HG02642 (cell line): ENCODE measurements at regions not wholly inside any gene's neighbourhood (a gene's known extent, or its start where the extent isn't known, plus 50 kb on each side); places are given as distances from the start of the nearest gene placed in this dataset.
A peak's percentile ranks its signal among the peaks of the same experiment; 100 is the strongest.

Experiments
- ATAC-seq: cut with Tn5 transposase; IDR thresholded peaks from one replicate; pipeline ENCODE4 v1.9.1; 2021; ENCODE audit warnings: mild to moderate bottlenecking; ENCODE audit not compliant: unreplicated experiment, poor library complexity

DNA sequence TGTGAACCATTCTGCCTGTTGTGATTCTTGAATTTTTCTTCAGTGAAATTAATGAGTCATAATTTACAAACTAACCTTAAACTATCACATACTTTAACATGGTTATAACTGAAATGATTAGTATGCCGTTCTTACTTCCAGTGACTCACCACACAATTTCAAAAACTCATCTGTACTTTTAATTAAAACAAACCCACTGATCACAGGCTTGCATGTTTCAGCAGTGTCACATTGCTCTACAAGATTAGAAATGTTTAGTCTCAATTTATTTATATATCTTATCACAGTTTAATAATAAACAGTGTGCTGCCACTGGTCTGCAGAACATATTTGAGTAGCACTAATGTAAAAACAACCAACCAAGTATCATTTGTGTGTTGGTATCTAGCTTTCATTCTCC lies 2227.9 kb upstream of the PCDH20 start:
- ATAC-seq = no peak

DNA sequence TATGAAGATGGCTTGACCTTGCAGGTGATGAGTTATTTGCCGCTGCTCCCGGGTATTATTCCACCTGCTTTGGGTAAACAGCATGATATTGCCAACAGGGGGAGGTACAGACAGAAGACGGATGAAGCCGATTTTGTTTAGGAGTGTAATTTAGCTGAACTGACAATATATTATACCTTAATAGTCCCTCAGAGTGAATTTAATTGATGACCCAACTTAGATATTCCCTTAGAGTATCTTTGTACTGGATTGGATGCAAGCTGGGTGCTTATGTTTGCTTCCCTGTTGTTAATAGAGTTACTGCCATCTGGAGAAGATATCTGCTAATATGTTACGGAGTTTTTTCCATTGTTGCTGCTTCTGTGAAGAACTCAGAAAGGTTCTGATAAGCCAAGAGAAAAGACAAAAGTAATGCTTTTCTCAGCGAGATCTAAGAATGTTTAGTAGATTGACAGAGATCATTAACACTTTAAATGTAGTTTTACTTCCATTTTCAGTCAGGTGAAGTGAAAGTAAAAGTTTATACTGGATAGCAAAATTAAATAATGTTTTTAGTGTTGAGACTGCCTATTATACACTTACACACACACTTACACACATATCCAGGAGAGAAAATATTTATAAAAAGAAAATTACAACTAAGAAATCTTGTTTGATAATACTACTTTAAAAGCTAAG lies 2220.8 kb upstream of the PCDH20 start:
- ATAC-seq = peak; percentile 63

DNA sequence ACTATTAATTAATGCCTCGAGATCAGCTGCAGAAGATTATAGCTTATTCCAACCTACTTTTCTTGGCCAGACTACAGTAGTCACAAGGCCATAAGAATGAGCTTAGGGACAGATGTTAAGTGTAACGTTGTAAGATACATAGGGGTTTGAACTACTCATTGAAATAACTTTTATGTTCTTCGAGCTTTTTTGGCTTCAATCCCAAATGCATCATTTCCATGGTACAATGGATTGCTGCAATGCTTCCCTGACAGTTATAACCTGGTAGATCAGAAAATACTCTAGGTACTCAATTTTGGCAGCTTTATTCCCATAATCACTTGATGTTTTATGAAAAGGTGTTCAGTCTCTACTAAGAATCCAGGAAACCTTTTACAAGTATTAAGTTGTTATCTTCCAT lies 2216.7 kb upstream of the PCDH20 start:
- no peak for ATAC-seq

GRCh38 chr13:63631006-63631405 lies 2215.4 kb upstream of the PCDH20 start:
- no peak for ATAC-seq

DNA sequence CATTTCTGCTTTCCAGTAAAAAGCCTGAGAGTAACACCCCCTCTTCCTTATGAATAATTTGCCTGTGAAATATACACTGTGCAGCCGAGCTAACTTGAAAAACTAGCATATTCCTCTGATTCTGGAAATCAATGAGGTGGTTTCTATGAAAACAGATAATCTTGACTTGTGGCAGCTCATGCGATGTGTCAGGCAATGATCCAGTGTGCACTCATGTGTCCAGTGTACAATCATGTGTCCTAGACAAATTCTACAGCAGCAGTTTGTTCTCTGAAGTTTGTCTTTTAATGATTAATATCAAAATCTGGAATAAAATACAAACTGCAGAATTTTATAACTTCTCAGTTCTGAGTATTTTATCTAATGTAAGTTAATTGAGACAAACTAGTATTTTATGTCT lies 2213.9 kb upstream of the PCDH20 start:
- ATAC-seq = no peak

DNA sequence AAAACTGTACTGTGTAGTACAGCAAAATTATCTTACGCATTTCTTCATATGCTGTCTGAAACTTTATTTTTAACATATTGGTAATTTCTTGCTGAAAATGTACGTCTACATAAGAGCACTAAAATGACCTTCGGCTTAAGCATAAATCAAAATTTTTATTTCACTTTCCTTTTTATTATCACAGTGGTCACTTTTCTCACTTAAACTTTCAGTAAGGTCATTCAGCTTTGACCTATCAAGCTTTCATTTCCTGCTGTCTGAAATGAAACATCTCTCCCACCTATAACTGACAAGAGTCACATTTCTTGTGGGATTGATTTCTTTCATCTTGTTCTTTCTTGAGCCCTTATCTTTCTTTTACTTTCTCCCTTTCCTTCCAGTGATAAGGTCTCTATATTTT lies 2212.7 kb upstream of the PCDH20 start:
- ATAC-seq = no peak

DNA sequence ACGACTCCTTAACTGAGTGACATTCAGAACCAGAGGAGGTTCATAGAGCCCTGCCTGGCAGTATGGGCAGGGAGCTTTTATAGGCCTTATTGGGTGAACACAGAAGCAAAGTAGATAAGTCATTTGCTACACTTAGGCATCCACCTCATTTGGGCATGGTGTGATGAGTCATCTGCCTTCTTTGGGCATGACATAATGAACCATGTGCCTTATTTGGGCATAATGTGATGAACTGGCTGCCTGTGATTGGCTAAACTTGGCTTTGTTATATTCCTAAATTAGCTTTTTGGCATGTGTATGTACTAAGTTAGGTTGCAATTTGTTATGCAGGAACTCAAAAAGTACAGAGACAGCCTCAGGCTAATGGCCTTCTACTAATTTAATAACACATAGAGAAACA lies 2210.2 kb upstream of the PCDH20 start:
- no peak for ATAC-seq

DNA sequence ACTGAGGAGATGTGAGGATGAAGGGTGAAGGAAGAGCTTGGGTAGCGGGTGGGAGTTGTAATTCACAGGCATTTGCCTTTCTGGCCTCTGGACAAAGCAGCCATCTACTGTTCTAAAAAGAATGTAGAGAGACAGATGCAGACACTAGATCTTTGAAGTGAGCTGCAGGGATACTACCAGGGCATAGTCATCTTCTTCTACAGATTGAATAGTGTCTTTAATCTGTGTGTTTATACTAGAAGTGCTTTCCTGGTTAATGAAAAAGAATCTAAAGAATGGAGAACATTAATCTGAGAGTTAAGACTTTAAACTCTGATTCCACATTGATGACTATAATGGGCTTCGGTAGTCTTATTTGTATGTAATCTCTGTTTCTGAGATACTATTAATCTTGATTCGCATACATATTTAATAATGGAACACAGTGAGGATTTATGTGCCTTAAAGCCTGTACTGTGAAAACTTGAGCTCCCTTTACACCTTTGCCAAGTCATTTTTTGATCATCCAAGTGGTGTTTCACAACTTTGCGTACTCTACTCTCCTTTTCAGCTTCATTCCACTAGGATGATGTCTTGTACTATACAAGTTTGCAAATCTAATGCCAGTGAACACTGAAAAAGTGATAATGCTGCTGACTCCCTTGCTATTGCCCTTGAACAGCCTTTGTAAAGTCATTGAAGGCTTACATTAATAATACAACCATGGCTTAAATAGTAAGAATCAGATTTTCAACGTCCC lies 2199.4 kb upstream of the PCDH20 start:
- ATAC-seq = no peak

DNA sequence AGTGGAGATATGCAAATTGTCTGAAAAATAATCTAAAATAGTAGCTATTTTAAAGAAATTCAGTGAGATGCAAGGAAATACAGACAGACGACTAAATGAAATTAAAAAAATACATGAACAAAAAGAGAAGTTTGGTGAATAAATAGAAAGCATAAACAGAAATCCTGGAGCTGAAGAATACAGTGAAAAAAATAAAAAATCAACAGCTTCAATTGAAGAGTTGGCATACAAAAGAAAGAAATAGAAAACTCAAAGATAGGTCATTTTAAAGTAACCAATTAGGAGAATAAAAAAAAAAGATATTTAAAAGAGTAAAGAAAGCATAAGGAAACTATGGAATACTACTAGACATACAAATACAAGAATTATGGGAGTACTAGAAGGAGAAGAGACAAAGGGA lies 2191.5 kb upstream of the PCDH20 start:
- ATAC-seq = no peak

GRCh38 chr13:63605962-63606361 lies 2190.3 kb upstream of the PCDH20 start:
- ATAC-seq = no peak

DNA sequence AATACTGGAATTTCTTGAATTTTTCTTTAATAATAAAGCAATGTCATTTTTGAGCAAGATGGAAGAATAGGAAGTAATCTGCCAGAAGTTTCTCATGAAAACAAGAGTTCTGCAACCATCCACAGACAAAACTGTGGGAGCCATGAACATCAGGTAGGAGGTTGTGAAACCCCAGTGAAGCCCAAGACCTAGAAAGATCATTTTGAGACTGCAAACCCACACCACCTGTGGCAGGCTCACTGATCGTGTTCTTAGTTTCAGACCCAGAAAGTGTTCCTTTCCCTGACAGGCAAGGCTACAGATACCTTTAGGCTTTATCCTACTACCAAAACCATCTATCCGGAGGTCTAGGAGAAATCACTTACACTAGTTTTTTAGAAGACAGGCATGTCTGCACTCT lies 2189.8 kb upstream of the PCDH20 start:
- no peak for ATAC-seq

- ATAC-seq = no peak
These were observed 2180.2 kb upstream of the PCDH20 start for GRCh38 chr13:63595811-63596210.

DNA sequence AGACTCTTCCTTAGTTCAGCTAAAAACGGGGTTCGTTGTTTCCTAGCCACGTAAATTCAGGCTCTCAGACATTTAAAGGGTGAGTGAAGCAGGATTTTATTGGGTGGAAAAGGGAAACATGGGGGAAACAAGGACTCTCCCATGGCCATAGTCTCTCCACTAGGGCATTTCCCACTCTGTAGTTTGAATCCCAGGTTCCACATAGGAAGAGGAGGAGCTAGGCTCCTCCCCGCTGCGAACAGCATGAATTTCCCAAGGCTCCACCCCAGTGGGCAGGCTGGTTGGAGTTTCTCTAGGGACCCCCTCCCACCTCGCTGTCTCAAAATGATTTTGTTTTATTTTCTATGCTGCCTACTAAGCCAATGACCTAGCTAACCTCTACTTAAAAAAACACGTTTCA lies 2170.8 kb upstream of the PCDH20 start:
- no peak for ATAC-seq

- no peak for ATAC-seq
These were observed 2163.1 kb upstream of the PCDH20 start for GRCh38 chr13:63578796-63579195.

DNA sequence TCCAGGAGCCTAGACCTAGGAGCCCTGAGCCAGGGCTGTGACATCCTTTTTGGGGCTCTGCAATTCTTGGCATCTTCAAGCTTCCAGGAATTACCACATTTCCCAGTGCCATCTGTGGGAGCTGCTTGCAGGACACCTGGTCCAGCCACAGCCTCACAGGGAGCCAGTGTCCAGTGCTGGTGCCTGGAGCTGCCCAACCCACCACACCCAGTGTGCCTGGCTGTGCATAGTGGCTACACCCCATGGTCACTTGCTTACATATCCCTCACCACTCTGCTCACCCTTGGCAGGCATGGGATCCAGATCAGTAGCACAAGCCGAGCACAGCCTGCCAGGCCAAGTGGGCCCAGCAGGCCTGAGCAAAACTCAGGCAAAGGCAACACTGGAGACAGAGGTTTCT lies 2151.4 kb upstream of the PCDH20 start:
- no peak for ATAC-seq

- ATAC-seq = no peak
These were observed 2138.5 kb upstream of the PCDH20 start for GRCh38 chr13:63554157-63554556.

GRCh38 chr13:63551731-63552130 lies 2136.1 kb upstream of the PCDH20 start:
- ATAC-seq = no peak

DNA sequence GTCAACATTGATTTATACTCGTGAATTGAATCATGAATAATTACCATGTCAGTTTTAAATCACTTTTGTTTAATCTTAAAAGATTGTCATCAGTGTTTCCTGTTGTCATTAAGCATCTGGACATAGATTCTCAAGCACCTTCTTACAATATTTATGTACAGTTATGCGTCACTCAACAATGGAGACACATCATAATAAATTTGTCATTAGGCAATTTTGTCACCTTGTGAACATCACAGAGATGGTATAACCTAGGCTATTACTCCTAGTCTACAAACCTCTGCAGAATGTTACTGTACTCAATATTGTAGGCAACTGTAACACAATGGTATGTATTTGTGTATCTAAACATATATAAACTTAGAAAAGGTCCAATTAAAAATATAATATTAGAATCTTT lies 2130.9 kb upstream of the PCDH20 start:
- no peak for ATAC-seq

DNA sequence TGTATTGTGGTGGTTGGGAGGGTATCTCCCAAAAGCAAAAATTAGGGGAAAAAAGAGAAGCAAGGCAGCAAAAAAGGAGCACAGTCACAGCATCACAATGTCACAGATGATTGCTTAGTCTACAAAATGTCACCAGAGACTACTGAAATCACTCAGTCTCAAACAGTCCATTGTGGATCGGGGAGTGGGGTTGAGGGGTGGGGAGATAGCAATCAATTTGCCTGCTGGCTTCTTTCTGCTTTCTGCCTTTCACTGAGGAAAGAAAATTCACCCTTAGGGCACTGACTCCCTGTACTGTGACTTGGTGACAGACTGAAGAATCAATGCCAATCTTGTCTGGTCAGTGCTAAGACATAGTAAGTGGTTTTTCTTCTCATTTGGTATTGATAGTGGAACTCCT lies 2127.1 kb upstream of the PCDH20 start:
- ATAC-seq = no peak

DNA sequence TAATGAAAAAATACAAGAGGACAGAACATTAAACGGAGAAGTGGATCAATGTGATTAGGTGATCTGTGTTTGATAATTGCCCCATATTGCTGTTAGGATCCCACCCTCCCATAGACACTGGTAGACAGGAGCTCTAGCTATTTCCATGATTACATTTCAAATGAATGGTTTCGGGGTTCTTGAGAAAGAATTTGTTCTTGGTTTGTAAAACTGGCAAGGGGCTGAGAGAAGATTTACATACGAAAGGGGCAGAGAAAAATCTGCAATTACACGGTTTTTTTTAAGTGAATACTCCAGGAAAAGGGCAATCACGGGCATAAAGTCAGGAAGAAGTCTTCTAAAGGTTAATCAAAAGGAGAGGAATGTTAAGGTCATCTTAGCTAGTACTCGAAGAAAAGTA lies 2125.7 kb upstream of the PCDH20 start:
- ATAC-seq = no peak

GRCh38 chr13:63540061-63540460 lies 2124.4 kb upstream of the PCDH20 start:
- no peak for ATAC-seq

DNA sequence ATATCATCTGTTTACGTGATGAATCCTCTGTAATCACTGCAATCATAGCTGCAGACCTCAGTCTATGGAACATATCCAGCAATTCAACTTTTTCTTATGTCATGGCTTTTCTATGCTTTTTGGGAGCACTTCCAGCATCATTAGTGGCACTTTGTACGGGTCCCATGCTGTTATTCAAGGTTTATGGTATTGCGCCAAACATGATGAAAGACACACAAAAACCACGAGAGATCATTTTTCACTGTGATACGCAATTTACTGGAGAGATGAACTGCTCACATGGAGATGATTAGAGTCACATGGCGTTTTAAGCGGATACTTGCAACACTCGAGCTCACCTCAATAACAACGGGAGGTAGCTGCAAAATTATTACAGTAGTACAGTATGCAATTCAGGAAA lies 2101.7 kb upstream of the PCDH20 start:
- no peak for ATAC-seq
